ENCODE measurements at regions not wholly inside any gene's neighbourhood (a gene's known extent, or its start where the extent isn't known, plus 50 kb on each side); places are given as distances from the start of the nearest gene placed in this dataset.

DNA sequence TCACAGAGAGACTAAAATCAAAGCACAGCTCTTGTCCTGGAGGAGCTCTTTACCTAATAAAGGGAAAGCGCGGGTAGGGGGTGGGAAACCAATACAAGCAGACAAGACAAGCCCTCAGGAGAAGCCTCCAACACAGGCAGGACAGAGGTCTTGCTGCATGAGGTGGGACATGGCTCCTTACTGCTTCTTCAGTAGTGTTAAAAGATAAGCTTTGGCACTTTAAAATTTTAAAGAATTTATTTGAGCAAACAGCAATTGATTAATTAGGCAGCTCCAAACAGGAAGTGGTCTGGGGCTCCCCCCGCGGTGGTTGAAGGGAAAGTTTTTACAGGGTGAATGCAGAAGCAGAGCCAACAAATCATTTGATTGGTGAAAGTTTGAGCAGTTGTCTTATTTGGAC lies 50.3 kb upstream of the MACC1 start:
- Histone ChIP-seq H3K4me1 (no peaks in the 10 kb centered on the region), H3K36me3 (no peaks in the 10 kb centered on the region), H3K9me3 (no peaks in the 10 kb centered on the region), H3K27me3 (replicated peaks in 1 of 7) (no peaks in the 10 kb centered on the region), H3K27ac (no peak overlapping the region), H3K4me3 (no peak overlapping the region)
- intact Hi-C loops (cut with DNase I; ENCODE audit: low total_unique reads): no loop called here
- TF ChIP-seq POLR2A (IDR thresholded peaks at IDR 0.05): no peak
- TF ChIP-seq, protein P1, sequence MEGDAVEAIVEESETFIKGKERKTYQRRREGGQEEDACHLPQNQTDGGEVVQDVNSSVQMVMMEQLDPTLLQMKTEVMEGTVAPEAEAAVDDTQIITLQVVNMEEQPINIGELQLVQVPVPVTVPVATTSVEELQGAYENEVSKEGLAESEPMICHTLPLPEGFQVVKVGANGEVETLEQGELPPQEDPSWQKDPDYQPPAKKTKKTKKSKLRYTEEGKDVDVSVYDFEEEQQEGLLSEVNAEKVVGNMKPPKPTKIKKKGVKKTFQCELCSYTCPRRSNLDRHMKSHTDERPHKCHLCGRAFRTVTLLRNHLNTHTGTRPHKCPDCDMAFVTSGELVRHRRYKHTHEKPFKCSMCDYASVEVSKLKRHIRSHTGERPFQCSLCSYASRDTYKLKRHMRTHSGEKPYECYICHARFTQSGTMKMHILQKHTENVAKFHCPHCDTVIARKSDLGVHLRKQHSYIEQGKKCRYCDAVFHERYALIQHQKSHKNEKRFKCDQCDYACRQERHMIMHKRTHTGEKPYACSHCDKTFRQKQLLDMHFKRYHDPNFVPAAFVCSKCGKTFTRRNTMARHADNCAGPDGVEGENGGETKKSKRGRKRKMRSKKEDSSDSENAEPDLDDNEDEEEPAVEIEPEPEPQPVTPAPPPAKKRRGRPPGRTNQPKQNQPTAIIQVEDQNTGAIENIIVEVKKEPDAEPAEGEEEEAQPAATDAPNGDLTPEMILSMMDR (IDR thresholded peaks at IDR 0.05 in 8 of 11, conservative IDR thresholded peaks at IDR 0.05 in 3 of 11): peak in 1 of 11 experiments; percentile 9
- peak; percentile 47 for DNase-seq
- WGBS, 5 donors: 49 to 58% (median 51%) methylated on average over 4 of the region's 4 CpGs

DNA sequence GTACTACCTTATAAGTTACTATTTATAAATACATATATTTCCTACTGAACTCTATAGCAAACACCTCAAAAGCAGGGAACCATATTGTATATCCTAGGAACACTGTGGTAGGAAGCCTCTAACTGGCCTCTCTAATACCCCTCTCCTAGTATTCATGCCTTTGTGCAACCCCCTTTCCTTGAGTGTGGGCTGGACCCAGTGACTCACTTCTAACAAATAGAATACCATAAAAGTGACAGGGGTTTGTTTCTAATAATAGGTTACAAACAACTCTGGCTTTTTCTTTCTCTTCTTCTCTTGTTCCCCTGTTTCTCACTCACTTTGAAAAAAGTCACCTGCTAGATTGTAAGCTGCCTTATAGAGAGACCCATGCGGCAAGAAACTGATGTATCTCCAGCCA lies 51.6 kb upstream of the MACC1 start:
- Histone ChIP-seq H3K27ac (no peak overlapping the region), H3K36me3 (no peaks in the 10 kb centered on the region), H3K27me3 (replicated peaks in 1 of 7) (no peaks in the 10 kb centered on the region), H3K4me1 (no peaks in the 10 kb centered on the region), H3K9me3 (no peaks in the 10 kb centered on the region), H3K4me3 (no peak overlapping the region)
- no peak for TF ChIP-seq POLR2AphosphoS5 (IDR thresholded peaks at IDR 0.05)
- TF ChIP-seq, protein P1 (IDR thresholded peaks at IDR 0.05 in 8 of 11, conservative IDR thresholded peaks at IDR 0.05 in 3 of 11): no peak
- TF ChIP-seq POLR2A (IDR thresholded peaks at IDR 0.05): no peak
- intact Hi-C loops (cut with DNase I; ENCODE audit: low total_unique reads): no loop called here
- DNase-seq: no peak
- 88 to 97% (median 90%) methylated on average over 1 of the region's 1 CpG for WGBS, 5 donors

DNA sequence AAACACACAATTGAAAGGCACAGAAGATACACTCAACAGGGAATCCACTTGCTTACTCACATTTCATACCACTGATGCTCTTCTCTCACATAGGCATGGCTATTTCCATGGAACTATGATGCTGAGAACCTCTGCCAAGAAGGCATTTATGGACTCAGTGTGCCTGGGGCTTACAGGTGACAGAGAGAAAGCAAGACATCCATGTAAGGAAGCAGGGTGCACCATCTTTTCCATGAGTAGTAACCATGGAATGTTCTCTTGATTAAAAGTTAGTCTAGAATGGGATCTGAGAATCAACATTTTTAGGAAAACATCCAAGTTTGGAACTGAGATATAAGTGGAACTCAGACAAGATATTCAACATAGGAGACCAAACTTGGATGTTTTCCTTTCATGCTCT lies 52.5 kb upstream of the MACC1 start:
- H3K4me3 ChIP-seq: no peak overlapping the region
- DNase-seq: no peak
- intact Hi-C loops (cut with DNase I; ENCODE audit: low total_unique reads): no loop called here
- no peaks in the 10 kb centered on the region for H3K36me3 ChIP-seq
- no peaks in the 10 kb centered on the region for H3K9me3 ChIP-seq
- TF ChIP-seq, protein P1 (IDR thresholded peaks at IDR 0.05 in 8 of 11, conservative IDR thresholded peaks at IDR 0.05 in 3 of 11): no peak
- TF ChIP-seq POLR2AphosphoS5 (IDR thresholded peaks at IDR 0.05) (no peak), POLR2A (IDR thresholded peaks at IDR 0.05) (no peak)
- no peak overlapping the region for H3K27ac ChIP-seq
- H3K27me3 ChIP-seq (replicated peaks in 1 of 7): no peaks in the 10 kb centered on the region
- H3K4me1 ChIP-seq: no peaks in the 10 kb centered on the region

DNA sequence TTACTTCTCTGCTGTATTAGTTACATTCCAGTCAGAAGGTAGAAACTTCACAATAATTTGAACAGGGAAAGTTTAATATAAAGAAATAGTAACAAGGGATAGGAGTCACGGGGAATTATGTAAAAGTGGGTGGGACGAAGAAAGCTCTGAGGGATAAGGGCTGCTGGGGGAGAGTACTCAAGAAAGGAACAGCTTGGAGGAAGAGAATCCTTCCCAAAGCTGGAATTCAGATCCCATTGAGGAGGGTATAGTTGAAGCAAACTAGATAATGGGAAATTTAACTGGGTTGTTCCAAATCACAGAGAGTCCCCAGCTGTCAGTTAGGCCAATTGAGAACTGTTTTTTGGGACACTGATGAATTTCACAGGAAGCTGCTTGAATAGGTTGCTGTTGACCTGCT lies 53.2 kb upstream of the MACC1 start:
- Histone ChIP-seq H3K27ac (no peak overlapping the region), H3K4me3 (no peak overlapping the region), H3K27me3 (replicated peaks in 1 of 7) (no peaks in the 10 kb centered on the region), H3K9me3 (no peaks in the 10 kb centered on the region), H3K4me1 (no peaks in the 10 kb centered on the region), H3K36me3 (no peaks in the 10 kb centered on the region)
- 88 to 90% (median 89%) methylated on average over 2 of the region's 2 CpGs for WGBS, 5 donors
- no peak for DNase-seq
- intact Hi-C loops (cut with DNase I; ENCODE audit: low total_unique reads): no loop called here
- TF ChIP-seq POLR2AphosphoS5 (IDR thresholded peaks at IDR 0.05) (no peak), POLR2A (IDR thresholded peaks at IDR 0.05) (no peak)
- TF ChIP-seq, protein P1 (IDR thresholded peaks at IDR 0.05 in 8 of 11, conservative IDR thresholded peaks at IDR 0.05 in 3 of 11): no peak
